Spleen (tissue), 7 donors: ENCODE measurements at regions not wholly inside any gene's neighbourhood (a gene's known extent, or its start where the extent isn't known, plus 50 kb on each side); places are given as distances from the start of the nearest gene placed in this dataset.

Experiments used
- POLR2AphosphoS5 ChIP-seq, 3 donors: sonication (generic); formaldehyde crosslinking; IDR thresholded peaks; one replicate each; pipeline ENCODE4 v1.5.1; 2017; ENCODE audit warnings: antibody characterized with exemption in 3 of 3
- TF ChIP-seq, protein P1 (sequence below), 11 experiments: fragments of 200-600 bp in 7 of 11; fragments of 450-650 bp in 4 of 11; sonication (generic) in 4 of 11; IDR thresholded peaks in 8 of 11; conservative IDR thresholded peaks in 3 of 11; 1 replicate in 7 of 11; 2 replicates in 4 of 11; pipeline versions ENCODE4 v1.4.0 to v1.8.0; 2016 to 2021; ENCODE audit warnings: antibody characterized with exemption in 11 of 11, inconsistent platforms in 4 of 11, mild to moderate bottlenecking in 1 of 11
- donor health status: DM: no; HTN: no; CAD: no; lungs with moderate emphysema.
- donor health status: DM: no; HTN: no; CAD: no.
- donor health status: DM: no; HTN: no; CAD: no.

DNA sequence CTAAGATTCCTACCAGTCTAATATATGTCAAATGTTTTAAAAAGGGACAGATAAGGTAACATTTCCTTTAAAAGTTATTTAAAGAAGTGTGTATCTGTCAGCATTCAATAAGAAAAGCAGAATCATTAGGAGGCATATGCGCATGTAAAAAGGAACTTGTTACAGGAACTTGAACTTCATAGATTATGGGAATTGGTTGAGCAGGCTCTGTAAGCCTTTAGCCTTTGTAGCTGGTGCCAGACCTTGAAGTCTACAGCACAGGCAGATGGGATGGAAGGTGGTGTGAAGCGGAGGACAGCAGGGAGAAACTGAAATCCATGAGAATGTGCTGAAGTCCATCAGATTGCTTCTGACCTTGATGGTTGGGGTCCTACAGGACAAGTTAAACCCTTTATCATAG lies 138.3 kb upstream of the ST6GAL2 start:
- no peak for TF ChIP-seq POLR2AphosphoS5 (IDR thresholded peaks at IDR 0.05)
- TF ChIP-seq, protein P1, sequence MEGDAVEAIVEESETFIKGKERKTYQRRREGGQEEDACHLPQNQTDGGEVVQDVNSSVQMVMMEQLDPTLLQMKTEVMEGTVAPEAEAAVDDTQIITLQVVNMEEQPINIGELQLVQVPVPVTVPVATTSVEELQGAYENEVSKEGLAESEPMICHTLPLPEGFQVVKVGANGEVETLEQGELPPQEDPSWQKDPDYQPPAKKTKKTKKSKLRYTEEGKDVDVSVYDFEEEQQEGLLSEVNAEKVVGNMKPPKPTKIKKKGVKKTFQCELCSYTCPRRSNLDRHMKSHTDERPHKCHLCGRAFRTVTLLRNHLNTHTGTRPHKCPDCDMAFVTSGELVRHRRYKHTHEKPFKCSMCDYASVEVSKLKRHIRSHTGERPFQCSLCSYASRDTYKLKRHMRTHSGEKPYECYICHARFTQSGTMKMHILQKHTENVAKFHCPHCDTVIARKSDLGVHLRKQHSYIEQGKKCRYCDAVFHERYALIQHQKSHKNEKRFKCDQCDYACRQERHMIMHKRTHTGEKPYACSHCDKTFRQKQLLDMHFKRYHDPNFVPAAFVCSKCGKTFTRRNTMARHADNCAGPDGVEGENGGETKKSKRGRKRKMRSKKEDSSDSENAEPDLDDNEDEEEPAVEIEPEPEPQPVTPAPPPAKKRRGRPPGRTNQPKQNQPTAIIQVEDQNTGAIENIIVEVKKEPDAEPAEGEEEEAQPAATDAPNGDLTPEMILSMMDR (IDR thresholded peaks at IDR 0.05 in 8 of 11, conservative IDR thresholded peaks at IDR 0.05 in 3 of 11), result no peak
